Stimulated activated CD8-positive, alpha-beta memory T cell treated with anti-CD3 and anti-CD28 coated beads, Interleukin-15, amount 100 ng/mL, for 1 hour (primary cell): ENCODE measurements at regions not wholly inside any gene's neighbourhood (a gene's known extent, or its start where the extent isn't known, plus 50 kb on each side); places are given as distances from the start of the nearest gene placed in this dataset.
"Not testable (repeated sequence)": the region's sequence is repeated elsewhere in the genome, so short reads cannot be mapped to it uniquely, and the experiment has no call there.

Experiments
- DNase-seq: peaks from one replicate; pipeline ENCODE4 v3.0.0-alpha.2; 2020; ENCODE audit warnings: low read depth

DNA sequence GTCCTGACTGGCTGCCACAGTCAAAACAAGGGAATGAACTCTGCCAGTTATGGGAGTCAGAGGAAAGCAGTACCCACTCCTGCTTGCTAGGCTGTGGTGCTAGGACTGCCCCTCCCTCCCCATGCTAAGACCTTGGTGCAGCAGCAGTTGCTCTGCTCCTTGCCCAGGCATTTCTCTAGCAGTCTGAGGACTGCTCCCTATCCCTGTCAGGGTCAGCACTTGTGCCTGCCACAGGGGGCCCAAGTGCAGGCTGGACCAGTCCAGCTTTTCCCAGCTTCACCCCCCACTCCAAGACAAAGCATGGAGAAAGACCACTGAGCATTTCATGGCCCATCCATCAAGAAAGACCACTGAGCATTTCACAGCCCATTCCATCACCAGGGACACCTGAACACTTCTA lies 305.8 kb upstream of the CLEC14A start:
- DNase-seq = no peak

- DNase-seq = no peak
Measured at GRCh38 chr14:38559711-38560110, 303.8 kb upstream of the CLEC14A start.

- DNase-seq = not testable (repeated sequence)
Measured at GRCh38 chr14:38557391-38557790, 301.5 kb upstream of the CLEC14A start.

DNA sequence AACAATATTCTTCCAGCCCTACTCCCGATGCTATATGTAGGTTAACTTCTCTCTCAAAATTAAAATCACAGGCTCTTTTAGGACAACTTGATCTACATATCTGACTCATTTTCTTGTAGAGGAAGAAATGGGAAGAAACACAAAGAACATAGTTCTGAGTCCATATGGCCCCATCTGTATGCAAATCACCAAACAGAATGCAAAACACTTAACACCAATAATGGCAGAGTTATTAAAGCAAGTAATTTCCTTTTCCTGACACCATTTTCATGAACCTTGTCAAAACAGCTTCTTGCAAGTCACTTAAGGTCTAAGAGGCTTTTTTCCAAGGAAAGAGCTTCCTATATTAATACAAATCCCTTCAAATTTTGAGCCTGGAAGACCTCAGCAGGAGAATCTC lies 300.4 kb upstream of the CLEC14A start:
- DNase-seq = no peak

DNA sequence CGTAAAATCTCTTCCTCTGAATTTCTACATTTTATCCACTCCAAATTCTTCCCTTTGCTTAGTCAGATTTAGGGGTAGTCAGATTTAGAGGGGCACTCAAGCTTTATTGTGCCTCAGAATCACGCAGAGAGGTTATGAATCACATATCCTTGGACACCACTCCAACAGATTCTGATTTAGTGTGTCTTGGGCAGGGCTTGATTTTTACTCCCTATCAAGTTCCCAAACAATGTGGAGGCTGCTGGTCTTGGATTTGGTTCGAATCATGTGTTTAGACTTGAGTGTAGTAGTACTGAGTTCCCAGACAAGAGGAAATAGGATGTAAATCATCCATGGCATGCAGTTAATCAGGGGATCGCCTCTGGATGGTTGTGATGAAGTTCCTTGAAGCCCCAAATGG lies 298.1 kb upstream of the CLEC14A start:
- no peak for DNase-seq

DNA sequence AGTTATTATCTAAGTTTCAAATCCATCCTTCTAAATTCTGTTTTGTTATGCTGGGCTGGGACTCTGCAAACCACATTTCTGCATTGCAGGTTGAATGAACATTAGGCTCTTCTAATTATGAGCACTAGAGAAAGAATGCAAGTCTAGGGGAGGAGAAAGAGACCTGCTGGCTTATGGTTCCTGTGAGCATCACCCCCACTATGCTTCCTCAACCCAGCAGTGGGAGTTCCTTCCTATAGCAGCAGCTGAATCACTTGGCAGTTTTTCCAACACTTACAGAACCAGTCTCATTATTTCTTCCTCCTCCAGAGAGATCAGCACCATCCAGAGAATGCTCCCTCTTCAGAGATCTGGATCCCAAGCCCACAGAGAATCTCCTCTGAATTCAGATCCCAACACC lies 297.7 kb upstream of the CLEC14A start:
- DNase-seq = no peak

DNA sequence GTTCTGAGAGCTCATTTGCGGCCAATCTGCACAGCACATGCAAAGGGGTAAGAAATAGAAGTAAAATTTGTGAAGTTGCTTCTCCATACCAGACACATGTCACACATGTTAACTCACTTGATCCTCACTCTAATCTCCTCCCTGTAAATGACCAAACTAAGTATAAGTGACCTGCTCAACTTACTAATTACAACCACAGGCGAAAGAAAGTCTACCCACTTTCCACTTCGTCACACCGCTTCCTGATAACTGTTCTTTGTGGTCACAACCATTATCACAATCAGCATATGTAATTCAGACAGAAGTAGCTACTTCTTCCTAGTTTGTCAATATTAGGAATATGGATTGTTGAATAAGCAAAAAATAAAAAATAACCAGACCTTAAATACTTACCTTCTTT lies 293.7 kb upstream of the CLEC14A start:
- DNase-seq = no peak

GRCh38 chr14:38547961-38548490 lies 292.1 kb upstream of the CLEC14A start:
- DNase-seq = no peak

GRCh38 chr14:38546932-38547551 lies 291.1 kb upstream of the CLEC14A start:
- DNase-seq = no peak

DNA sequence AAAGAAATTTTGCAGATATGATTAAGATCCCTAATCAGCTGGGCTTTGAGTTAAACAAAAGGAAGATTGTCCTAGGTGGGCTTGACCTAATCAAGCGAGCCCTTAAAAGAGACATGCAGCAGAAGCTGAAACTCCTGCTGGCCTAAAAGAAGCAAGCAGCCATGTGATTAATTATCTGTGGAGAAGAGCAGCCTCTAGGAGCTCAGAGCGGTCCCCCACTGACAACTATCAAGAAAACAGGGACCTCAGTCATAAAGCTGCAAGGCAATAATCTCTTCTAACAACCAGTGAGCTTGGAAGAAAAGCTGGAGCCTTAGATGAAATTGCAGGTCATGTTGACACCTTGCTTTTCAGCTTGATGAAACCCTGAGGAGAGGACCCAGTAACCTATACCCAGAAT lies 288.9 kb upstream of the CLEC14A start:
- no peak for DNase-seq

DNA sequence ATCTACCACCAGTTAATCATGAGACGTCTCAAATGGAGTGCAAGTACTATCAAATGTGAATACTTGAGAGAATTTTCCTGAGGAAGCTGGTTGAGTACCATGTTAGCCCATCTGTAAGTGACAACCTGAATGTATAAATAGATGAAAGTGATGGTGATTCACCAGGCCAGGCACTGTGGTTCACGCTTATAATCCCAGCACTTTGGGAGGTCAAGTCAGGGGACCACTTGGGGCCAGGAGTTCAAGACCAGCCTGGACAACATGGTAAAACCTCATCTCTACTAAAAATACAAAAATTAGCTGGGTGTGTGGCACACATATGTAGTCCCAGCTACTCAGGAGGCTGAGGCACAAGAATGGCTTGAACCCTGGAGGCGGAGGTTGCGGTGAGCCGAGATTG lies 288.0 kb upstream of the CLEC14A start:
- DNase-seq = not testable (repeated sequence)

DNA sequence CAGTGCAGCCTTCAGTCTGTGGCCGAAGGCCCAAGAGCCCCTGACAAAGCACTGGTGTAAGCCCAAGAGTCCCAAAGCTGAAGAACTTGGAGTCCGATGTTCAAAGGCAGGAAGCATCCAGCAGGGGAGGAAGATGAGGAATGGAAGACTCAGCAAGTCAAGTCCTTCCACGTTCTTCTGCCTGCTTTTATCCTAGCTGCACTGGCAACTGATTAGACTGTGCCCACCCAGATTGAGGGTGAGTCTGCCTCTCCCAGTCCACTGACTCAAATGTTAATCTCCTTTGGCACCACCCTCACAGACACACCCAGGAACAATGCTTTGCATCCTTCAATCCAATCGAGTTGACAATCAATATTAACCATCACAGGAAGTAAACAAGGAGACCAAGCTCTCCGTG lies 282.2 kb upstream of the CLEC14A start:
- DNase-seq = not testable (repeated sequence)

DNA sequence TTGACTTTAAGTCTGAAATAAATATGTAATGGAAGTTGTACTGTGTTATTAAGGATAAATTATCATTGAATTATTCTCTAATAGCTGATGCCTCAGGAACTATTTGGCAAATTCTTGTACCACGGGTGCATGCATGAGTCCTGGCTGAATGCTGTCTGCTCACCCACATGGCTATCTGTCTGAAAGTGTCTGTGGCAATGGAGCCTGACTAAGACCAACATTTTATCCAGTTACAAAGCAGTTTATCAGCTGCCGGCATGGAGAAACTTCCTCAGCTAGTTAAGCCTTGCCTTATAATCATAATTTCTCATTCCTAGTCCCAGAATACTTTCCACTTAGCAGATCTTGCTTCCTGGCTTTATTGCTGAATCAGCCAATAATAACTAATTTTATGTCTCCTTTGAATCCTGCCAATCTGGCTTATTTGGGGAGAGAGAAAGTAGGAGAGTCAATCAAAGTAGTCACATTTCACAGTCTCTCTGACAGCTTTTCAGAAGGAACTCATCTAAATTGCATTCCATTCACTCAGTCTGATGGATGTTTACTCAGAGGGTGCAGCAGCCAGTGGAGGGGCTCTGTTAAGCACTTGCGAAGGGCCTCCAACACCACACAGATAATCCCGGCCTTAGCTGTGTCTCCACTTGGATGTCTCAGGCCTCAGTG lies 280.6 kb upstream of the CLEC14A start:
- no peak for DNase-seq

- DNase-seq = no peak
Measured at GRCh38 chr14:38528582-38528981, 272.7 kb upstream of the CLEC14A start.

DNA sequence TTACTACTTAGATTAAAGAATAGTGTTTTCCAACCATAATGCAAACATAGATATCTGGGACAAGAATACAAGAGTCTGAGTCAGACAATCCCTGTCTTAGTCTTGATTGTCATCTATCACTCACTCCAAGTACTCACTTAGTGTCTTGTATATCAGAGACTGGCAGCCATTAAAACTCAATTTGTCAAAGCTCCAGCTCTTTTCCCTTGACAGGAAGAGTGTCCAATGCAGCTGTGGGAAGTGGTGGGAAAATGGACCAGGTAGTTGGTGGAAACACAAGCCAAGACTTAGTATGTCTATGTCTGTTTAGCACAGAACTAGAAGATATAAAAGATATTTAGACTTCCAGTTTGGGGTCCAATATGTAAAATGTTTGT lies 271.6 kb upstream of the CLEC14A start:
- no peak for DNase-seq

DNA sequence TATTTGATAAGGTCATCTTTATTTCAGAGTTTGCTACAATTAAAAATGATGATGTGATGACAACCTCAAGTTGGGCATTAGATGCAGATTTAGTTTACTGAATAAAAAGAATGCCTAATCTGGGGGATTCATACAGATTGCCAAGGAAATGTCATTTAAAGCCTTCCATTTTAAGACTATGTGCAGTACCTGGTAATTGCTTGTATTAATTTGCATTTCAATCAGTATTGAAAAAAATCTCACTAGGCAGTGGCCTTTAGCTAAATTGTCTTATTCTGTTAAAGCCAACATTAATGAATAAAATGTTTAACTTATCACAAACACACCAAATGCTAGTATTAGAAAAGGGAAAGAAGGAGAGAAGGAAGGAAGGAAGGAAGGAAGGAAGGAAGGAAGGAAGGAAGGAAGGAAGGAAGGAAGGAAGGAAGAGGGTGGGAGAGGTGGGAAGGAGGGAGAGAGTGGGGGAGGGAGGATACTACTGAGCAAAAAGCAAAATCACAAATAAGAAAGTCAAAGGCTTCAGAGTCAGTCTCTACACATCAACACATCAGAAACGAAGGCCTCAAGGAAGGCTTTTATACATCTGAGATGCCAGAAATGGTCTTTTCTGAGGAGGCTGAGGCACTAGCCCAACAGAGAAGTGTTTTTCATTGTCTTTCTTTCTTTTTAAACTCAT lies 271.1 kb upstream of the CLEC14A start:
- no peak for DNase-seq

GRCh38 chr14:38524636-38525509 lies 269.0 kb upstream of the CLEC14A start:
- no peak for DNase-seq

- no peak for DNase-seq
Measured at GRCh38 chr14:38522724-38523123, 266.8 kb upstream of the CLEC14A start.

- DNase-seq = no peak
Measured at GRCh38 chr14:38521591-38521990, 265.7 kb upstream of the CLEC14A start.

DNA sequence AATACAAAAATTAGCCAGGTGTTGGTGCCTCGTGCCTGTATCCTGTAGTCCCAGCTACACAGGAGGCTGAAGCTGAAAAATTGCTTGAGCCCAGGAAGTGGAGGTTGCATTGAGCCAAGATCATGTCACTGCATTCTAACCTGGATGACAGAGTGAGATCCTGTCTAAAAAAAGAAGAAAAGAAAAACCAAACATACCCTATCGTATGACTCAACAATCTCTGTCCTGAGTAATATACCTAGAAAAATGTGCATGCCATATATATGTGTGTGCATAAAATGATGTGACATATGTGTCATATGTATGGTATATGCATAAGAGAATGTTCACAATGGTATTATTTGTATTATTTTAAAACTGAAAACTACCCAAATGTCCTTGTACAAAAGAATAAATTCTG lies 261.5 kb upstream of the CLEC14A start:
- no peak for DNase-seq

DNA sequence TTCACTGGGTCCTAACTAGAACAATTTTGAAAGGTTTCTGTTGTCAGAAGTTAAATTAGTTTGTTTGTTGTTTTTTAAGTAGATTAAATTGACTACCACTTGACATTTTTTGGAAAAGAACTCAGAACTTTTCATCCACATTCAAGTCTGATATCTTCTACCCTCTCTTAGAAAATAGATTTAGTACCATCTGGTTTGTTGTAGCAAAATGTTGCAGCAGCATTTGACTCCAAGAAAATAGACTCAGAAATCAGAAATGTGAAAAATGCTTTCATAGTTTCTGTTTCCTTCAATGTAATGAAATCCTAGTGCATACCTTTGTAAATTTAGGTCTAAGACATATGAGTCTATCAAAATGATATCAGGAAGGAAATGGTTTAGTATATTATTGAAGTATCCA lies 256.3 kb upstream of the CLEC14A start:
- no peak for DNase-seq

- DNase-seq = no peak
Measured at GRCh38 chr14:38507299-38507698, 251.4 kb upstream of the CLEC14A start.

DNA sequence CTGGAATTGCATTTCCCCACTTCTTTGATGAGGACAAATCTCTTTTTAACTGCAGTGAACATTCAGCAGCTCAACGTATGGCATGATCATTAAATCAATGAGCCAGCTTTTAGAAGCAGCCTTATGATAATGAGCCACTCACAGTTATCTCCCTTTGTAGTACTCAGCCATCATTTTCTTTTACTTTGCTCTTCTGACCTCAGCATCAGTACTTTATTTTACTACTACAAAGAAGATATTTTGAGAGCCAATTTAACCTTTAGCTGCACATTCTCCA lies 250.0 kb upstream of the CLEC14A start:
- DNase-seq = no peak
